MM.1S (cell line): ENCODE measurements at regions not wholly inside any gene's neighbourhood (a gene's known extent, or its start where the extent isn't known, plus 50 kb on each side); places are given as distances from the start of the nearest gene placed in this dataset.

Experiments used
- EZH2 ChIP-seq: fragments of 300-600 bp; sonication (generic); optimal IDR thresholded peaks from 2 replicates; pipeline ENCODE3; 2017; ENCODE audit warnings: low read depth, mild to moderate bottlenecking, antibody characterized with exemption, low read length, mixed read lengths
- TF ChIP-seq, protein P1 (sequence below): fragments of 300-600 bp; sonication (generic); IDR thresholded peaks from 2 replicates; pipeline ENCODE4 v1.5.1; 2016; ENCODE audit warnings: antibody characterized with exemption, low read length, mixed read lengths

DNA sequence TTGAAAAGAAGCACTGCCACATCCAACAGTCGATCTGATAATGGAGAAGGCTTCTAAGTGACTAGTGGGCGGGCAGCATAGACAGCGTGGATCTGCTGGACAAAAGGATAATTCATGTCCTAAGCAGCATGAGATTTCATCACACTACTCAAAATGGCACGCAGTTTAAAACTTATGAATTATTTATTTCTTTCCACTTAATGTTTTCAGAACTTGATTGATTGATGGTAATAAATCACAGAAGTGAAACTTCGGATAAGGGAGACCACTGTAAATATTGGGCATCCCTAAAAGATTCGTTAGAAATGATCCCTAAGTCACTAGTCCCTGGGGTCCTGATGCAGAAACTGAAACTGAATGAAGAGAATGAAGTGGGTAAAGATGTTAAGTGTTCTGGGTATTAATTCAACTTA is 93.0 kb upstream of the ANK2 start:
- TF ChIP-seq, protein P1, sequence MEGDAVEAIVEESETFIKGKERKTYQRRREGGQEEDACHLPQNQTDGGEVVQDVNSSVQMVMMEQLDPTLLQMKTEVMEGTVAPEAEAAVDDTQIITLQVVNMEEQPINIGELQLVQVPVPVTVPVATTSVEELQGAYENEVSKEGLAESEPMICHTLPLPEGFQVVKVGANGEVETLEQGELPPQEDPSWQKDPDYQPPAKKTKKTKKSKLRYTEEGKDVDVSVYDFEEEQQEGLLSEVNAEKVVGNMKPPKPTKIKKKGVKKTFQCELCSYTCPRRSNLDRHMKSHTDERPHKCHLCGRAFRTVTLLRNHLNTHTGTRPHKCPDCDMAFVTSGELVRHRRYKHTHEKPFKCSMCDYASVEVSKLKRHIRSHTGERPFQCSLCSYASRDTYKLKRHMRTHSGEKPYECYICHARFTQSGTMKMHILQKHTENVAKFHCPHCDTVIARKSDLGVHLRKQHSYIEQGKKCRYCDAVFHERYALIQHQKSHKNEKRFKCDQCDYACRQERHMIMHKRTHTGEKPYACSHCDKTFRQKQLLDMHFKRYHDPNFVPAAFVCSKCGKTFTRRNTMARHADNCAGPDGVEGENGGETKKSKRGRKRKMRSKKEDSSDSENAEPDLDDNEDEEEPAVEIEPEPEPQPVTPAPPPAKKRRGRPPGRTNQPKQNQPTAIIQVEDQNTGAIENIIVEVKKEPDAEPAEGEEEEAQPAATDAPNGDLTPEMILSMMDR = no peak
- TF ChIP-seq EZH2 = no peak
